Stimulated activated CD4-positive, alpha-beta T cell treated with anti-CD3 and anti-CD28 coated beads, Interleukin-2, amount 100 ng/mL, for 4 hours (primary cell): ENCODE measurements at regions not wholly inside any gene's neighbourhood (a gene's known extent, or its start where the extent isn't known, plus 50 kb on each side); places are given as distances from the start of the nearest gene placed in this dataset.

ENCODE experiments used
- DNase-seq: peaks from one replicate; pipeline ENCODE4 v3.0.0-alpha.2; 2020; ENCODE audit warnings: low read depth

- no peak for DNase-seq
Measured at GRCh38 chr3:67876261-67876660, 221.8 kb upstream of the SUCLG2 start.

- no peak for DNase-seq
Measured at GRCh38 chr3:67875858-67876257, 221.4 kb upstream of the SUCLG2 start.

- no peak for DNase-seq
Measured at GRCh38 chr3:67875338-67875737, 220.9 kb upstream of the SUCLG2 start.

DNA sequence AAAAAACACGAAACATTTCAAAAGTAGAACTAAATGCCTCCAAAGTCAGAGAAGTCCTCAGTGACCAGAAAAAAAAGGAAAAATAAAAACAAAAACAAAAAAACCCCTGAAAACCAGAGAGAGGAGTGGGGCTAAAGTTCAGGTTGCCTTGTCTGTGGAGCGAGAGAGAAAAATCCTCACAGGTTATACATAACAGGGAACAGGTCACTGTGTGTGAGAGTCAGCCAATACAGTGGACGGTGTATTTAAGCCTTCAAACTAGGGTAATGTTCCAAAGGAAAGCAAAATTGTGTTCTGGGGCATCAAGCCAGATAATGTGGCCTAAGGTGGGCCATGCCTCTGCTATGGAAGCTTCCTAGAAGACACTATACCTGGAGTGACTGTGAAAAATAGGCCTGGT is 216.1 kb upstream of the SUCLG2 start:
- no peak for DNase-seq

DNA sequence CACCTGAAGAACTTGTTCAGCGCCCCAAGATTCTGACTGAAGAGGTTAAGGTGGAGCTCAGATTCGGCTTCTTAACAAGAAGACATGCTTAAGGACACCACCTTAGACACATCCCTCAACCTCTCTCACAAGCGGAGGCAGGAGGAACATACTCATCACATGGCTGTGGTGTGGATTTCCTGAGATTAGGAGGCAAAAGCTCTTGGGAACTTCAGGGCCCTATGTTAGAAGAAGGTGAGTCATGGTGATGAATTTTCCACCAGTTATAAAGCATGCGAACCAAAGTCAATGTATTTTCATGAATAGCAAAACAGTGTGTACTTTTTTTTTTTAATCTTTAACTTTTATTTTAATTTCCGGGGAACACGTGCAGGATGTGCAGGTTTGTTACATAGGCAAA is 212.2 kb upstream of the SUCLG2 start:
- no peak for DNase-seq

GRCh38 chr3:67864587-67865183 is 210.3 kb upstream of the SUCLG2 start:
- no peak for DNase-seq

DNA sequence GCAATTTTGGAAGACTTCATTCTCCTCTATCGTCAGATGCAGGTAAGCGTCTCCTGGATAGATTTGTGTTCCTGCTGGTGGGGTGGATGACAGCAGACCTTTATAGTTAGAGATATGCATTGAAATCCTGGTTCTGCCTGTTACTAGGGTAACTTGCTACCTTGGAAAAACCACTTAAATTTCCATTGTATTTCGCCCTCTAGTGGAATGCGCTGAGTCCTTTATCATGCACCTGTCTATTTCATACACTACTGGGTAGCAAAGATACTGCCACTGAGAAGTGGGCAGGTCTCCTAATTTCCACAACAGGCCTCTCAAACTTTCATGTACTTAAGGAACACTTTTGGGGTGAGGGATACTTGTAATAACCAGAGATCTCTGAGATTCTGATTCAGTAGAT is 209.5 kb upstream of the SUCLG2 start:
- no peak for DNase-seq

GRCh38 chr3:67860429-67860828 is 206.0 kb upstream of the SUCLG2 start:
- no peak for DNase-seq

DNA sequence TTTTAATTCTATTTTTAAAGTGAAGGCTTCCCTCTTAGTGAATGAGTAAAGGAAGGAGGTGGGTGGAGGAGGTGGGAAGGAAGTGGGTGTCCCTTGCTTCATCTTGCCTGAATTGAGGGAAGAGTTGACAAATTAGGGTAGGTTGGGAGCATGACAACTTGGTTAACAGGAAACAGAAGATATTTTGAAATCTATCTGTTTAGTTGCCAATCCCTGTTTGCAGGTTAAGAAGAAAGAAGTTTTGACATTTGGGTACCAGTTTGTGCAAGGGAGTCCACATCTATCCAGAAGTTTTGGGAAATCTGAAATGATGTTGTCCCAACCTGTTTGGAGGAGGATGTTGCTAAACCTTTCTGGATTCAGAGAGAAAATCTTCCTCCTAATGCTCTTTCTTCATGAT is 204.1 kb upstream of the SUCLG2 start:
- DNase-seq, result no peak

GRCh38 chr3:67856718-67857117 is 202.3 kb upstream of the SUCLG2 start:
- DNase-seq, result no peak

- no peak for DNase-seq
Measured at GRCh38 chr3:67854663-67855062, 200.3 kb upstream of the SUCLG2 start.

- no peak for DNase-seq
Measured at GRCh38 chr3:67853520-67853919, 199.1 kb upstream of the SUCLG2 start.

- DNase-seq, result no peak
Measured at GRCh38 chr3:67848299-67848698, 193.9 kb upstream of the SUCLG2 start.

DNA sequence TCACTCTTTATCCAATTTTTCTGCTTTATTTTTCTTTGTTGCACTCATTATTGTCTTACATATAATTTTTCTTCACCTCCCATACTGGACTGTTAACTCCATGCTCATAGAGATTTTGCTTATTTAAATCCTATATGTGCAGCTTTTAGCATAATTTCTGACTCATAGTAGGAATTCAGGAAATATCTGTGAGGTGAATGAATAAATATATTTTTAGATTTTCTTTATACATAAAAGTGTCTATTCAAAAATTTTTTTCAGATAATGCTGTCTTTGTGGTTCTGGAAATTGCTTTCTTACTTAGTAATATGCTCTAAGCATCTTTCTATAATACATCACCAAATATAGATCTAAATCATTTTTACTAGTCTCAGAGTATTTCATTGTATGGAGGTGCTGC is 191.8 kb upstream of the SUCLG2 start:
- no peak for DNase-seq

DNA sequence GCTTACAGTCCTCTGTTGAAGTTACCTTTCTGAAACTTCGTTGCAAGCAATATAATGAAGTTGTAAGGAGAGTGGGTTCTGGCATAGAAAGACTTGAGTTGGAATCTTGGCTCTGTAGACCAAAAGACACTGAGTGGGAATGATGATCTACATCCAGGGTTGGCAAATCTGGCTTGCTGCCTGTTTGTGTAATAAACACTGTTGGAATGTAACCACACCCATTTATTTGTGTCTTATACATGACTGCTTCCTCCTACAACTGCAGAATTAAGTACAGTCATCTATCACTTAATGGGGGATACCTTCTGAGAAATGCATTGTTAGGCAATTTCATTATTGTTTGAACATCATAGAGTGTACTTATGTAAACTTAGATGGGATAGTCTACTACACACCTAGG is 178.4 kb upstream of the SUCLG2 start:
- DNase-seq, result no peak

- no peak for DNase-seq
Measured at GRCh38 chr3:67831262-67831661, 176.8 kb upstream of the SUCLG2 start.

GRCh38 chr3:67828486-67829010 is 174.1 kb upstream of the SUCLG2 start:
- DNase-seq, result no peak

GRCh38 chr3:67821135-67821534 is 166.7 kb upstream of the SUCLG2 start:
- DNase-seq, result no peak

GRCh38 chr3:67819447-67819846 is 165.0 kb upstream of the SUCLG2 start:
- no peak for DNase-seq

GRCh38 chr3:67809370-67809935 is 155.0 kb upstream of the SUCLG2 start:
- no peak for DNase-seq

DNA sequence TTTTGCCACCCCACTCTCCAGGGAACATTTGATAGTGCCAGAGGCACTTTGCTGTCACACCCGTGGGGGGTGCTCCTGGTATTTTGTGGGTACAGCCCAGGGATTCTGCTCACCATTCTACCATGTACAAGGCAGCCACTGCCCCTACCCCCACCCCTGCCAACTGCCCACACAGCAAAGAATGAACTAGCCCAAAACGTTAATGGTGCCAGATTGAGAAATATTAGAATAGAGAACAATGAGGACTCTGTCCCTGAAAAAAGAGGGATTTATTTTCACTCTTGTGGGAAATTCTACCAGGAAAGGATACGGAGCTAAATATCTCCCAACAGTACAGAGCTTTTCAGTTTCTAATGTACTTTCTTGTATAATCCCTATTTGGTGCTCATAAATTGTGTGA is 154.5 kb upstream of the SUCLG2 start:
- no peak for DNase-seq

DNA sequence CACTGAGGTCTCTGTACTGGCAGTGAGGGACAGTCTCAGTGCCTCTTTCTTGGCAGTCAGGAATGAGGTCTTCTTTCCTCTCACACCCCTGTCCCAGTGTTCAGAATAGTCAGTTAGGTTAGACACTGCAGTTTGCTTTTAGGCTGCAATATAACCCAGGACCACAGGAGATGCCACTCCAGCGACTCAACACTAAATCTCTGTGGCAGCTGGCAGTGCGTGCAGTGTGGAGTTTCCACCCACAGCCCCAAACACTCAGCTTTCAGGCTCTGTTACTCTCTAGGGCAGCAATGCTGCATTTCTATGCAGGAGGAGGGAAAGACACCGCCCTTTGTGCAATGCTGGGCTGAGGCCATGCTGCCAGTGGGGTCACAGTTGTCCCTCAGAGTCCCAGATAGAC is 150.2 kb upstream of the SUCLG2 start:
- no peak for DNase-seq

DNA sequence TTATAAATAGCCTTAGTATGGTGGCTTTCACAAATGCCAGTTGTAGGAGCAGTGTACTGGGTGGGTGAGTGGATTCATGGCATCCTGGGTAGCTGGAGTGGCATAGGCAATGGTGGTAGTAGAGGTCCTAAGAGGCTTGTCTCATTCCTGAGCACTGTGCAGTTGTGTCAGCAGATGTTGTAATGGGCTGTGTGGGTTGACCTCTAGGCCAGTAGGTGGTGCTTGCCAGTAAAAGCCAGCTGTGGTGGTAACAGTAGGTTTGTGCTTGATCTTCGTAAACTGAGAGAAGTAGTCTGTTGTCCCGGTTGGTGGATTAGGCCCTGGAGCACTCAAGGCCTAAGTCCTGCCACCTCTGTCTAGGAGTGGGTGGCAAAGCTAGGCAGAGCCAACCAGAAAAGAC is 149.7 kb upstream of the SUCLG2 start:
- DNase-seq, result no peak

DNA sequence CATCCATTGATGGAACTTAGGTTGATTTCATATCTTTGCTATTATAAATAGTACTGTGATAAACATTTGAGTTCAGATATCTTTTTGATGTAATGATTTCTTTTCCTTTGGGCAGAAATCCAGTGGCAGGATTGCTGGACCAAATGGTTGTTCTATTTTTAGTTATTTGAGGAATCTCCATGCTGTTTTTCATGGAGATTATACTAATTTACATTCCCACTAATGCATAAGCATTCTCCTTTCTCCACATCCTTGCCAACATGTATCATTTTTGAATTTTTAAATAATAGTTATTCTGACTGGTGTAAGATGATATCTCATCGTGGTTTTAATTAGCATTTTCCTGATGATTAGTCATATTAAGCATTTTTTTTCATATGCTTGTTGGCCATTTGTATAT is 144.0 kb upstream of the SUCLG2 start:
- no peak for DNase-seq
